ENCODE measurements at regions not wholly inside any gene's neighbourhood (a gene's known extent, or its start where the extent isn't known, plus 50 kb on each side); places are given as distances from the start of the nearest gene placed in this dataset.

DNA sequence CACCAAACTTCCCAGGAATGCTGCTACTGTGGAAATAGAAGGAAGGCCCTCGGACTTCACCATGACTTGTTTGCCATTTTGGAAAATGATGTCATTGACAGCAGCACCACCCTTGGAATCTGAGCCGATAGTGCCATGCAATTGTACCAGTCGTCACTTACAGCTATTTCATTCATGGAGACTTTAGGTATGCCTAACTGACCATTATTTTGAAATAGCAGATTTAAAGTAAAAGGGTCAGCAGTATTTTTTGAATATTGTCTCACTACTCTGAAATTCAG is 66.0 kb upstream of the ARL8B start:
- TF ChIP-seq, protein P1, sequence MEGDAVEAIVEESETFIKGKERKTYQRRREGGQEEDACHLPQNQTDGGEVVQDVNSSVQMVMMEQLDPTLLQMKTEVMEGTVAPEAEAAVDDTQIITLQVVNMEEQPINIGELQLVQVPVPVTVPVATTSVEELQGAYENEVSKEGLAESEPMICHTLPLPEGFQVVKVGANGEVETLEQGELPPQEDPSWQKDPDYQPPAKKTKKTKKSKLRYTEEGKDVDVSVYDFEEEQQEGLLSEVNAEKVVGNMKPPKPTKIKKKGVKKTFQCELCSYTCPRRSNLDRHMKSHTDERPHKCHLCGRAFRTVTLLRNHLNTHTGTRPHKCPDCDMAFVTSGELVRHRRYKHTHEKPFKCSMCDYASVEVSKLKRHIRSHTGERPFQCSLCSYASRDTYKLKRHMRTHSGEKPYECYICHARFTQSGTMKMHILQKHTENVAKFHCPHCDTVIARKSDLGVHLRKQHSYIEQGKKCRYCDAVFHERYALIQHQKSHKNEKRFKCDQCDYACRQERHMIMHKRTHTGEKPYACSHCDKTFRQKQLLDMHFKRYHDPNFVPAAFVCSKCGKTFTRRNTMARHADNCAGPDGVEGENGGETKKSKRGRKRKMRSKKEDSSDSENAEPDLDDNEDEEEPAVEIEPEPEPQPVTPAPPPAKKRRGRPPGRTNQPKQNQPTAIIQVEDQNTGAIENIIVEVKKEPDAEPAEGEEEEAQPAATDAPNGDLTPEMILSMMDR (IDR thresholded peaks at IDR 0.05; ENCODE audit: control insufficient read depth, extremely low read depth, insufficient read depth), result no peak
- DNase-seq (ENCODE audit: low read depth), result no peak
- H3K4me3 ChIP-seq (ENCODE audit: low read depth, low read length), result no peak overlapping the region

DNA sequence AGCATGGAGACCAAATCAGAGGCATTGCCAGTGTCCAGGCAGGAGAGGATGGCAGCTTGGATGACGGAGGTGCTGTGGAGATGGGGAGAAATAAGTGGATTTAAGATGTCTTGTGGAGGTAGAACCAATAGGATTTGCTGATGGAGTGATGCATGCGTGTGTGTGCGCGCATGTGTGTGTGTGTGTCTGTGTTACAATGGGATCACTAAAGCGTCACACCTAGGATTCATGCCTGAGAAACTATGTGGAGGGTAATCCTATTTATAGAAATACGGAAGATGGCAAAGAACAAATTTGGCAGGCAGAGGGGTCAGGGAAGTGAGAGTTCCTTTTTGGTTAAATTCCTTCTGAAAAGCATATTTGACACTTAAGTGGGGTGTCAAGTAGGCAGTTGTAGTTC is 64.8 kb upstream of the ARL8B start:
- DNase-seq (ENCODE audit: low read depth), result no peak
- H3K4me3 ChIP-seq (ENCODE audit: low read depth, low read length), result no peak overlapping the region
- TF ChIP-seq, protein P1 (IDR thresholded peaks at IDR 0.05; ENCODE audit: control insufficient read depth, extremely low read depth, insufficient read depth), result no peak

DNA sequence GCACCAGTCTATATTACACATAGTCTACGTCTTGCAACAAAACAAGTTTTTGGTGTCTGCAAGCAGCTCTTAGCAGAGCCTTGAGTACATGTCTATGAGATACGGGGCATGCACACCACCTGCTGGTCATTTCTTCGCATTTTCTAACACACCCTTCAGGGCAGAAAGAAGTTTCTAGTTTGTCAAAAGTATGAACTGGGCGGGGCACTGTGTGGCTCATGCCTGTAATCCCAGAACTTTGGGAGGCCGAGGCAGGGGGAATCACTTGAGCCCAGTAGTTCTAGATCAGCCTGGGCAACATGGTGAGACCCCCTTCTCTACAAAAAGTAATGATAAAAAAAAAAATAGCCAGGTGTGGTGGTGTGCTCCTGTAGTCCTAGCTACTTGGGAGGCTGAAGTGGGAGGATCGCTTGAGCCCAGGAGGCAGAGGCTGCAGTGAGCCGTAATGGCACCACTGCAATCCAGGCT is 64.2 kb upstream of the ARL8B start:
- peak; percentile 75 for DNase-seq (ENCODE audit: low read depth)
- no peak overlapping the region for H3K4me3 ChIP-seq (ENCODE audit: low read depth, low read length)
- TF ChIP-seq, protein P1 (IDR thresholded peaks at IDR 0.05; ENCODE audit: control insufficient read depth, extremely low read depth, insufficient read depth), result peak; percentile 76

DNA sequence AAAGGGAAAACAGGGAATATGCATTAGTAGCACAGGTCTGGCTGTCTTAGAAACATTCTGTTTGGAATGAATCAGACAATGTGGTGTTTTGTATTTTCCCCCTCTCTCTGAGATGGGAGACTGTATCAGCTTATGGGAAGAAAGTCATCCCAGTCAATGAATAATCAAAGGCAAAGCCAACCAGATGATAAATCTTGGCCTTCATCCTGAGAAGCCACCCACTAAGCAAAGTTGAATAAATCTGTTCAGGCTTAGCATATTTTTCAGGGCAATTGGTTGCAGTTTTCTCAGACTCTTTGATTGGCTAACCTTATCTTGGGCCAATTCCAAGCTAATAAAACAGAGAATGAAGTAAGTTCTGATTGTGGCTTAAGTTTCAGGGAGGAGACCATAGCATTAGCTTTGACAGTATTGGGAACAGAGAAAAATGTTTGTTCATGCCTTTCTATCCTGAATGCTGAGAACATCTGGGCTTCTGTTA is 63.6 kb upstream of the ARL8B start:
- H3K4me3 ChIP-seq (ENCODE audit: low read depth, low read length), result no peak overlapping the region
- DNase-seq (ENCODE audit: low read depth), result no peak
- TF ChIP-seq, protein P1 (IDR thresholded peaks at IDR 0.05; ENCODE audit: control insufficient read depth, extremely low read depth, insufficient read depth), result no peak

DNA sequence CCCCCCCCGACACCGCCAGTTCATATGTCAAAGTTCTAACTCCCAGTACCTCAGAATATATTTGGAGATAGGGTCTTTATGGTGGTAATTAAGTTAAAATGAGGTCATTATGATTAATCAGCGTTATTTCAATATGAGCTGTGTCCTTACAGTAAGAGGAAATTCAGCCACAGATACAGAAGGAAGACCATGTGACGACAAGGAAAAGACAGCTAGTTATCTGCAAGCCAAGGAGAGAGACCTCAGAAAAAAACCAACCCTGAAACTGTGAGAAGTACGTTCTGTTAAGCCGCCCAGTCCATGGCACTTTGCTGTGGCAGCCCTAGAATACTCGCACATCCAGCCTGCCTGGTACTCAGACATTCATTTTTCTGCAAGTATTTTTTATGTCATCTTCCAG is 62.3 kb upstream of the ARL8B start:
- DNase-seq (ENCODE audit: low read depth), result no peak
- TF ChIP-seq, protein P1 (IDR thresholded peaks at IDR 0.05; ENCODE audit: control insufficient read depth, extremely low read depth, insufficient read depth), result no peak
- no peak overlapping the region for H3K4me3 ChIP-seq (ENCODE audit: low read depth, low read length)

DNA sequence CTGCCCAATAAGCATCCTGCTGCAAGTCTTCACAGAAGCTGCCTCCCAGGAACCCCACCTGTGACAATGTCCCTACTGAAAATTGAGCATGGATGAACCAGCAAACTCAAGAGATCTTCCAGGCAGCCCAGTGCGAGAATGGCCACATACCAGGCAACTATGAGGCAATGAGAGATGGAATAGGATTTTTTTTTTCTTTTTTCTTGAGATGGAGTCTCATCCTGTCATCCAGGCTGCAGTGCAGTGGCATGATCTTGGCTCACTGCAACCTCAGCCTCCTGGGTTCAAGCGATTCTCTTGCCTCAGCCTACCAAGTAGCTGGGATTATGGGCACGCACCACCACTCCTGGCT is 60.9 kb upstream of the ARL8B start:
- TF ChIP-seq, protein P1 (IDR thresholded peaks at IDR 0.05; ENCODE audit: control insufficient read depth, extremely low read depth, insufficient read depth), result no peak
- DNase-seq (ENCODE audit: low read depth), result no peak
- H3K4me3 ChIP-seq (ENCODE audit: low read depth, low read length), result no peak overlapping the region

DNA sequence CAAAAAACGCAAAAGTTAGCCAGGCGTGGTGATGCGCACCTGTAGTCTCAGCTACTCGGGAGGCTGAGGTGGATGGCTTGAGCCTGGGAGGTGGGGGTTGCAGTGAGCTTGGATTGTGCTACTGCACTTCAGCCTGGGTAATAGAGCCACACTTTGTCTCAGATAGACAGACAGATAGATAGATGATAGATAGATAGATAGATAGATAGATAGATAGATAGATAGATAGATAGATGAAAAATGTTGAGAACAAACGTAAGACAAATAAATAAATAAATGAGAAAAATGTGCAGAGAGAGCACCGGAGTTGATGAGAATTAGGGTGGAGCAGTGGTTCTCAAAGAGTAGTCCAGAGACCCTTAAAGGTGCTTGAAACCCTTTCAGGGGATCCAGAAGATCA is 58.4 kb upstream of the ARL8B start:
- no peak for DNase-seq (ENCODE audit: low read depth)
- TF ChIP-seq, protein P1 (IDR thresholded peaks at IDR 0.05; ENCODE audit: control insufficient read depth, extremely low read depth, insufficient read depth), result no peak
- H3K4me3 ChIP-seq (ENCODE audit: low read depth, low read length), result no peak overlapping the region

All from LNCaP clone FGC (cell line).